ENCODE measurements at regions not wholly inside any gene's neighbourhood (a gene's known extent, or its start where the extent isn't known, plus 50 kb on each side); places are given as distances from the start of the nearest gene placed in this dataset.

DNA sequence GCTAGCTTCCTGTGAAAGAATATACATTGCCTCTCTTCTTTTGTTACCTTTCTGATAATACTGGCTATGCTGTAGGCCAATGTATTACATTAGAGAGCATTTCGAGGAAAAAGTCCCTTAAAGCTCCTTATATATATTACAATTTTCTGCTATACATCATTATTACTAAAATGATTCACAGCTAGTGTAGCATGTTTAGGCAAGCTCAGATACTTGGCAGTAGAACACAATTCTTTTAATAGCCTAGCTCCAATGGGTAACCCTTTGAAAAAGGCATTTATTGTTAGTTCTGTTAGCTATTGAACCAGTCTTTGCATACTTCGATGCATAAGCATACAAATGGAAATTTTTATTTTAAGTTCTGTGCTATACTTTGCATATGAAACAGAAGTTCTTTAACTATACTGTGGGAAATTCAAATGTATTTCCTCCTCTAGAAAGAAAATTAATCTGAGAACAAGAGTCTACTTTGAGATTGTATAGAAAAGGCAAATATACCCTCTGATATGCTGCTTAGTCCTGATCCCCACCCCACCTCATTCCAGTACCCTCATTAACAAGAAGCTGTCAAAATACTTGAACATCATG is 55.6 kb upstream of the SKAP2 start (continued):
- TF ChIP-seq, protein P1, sequence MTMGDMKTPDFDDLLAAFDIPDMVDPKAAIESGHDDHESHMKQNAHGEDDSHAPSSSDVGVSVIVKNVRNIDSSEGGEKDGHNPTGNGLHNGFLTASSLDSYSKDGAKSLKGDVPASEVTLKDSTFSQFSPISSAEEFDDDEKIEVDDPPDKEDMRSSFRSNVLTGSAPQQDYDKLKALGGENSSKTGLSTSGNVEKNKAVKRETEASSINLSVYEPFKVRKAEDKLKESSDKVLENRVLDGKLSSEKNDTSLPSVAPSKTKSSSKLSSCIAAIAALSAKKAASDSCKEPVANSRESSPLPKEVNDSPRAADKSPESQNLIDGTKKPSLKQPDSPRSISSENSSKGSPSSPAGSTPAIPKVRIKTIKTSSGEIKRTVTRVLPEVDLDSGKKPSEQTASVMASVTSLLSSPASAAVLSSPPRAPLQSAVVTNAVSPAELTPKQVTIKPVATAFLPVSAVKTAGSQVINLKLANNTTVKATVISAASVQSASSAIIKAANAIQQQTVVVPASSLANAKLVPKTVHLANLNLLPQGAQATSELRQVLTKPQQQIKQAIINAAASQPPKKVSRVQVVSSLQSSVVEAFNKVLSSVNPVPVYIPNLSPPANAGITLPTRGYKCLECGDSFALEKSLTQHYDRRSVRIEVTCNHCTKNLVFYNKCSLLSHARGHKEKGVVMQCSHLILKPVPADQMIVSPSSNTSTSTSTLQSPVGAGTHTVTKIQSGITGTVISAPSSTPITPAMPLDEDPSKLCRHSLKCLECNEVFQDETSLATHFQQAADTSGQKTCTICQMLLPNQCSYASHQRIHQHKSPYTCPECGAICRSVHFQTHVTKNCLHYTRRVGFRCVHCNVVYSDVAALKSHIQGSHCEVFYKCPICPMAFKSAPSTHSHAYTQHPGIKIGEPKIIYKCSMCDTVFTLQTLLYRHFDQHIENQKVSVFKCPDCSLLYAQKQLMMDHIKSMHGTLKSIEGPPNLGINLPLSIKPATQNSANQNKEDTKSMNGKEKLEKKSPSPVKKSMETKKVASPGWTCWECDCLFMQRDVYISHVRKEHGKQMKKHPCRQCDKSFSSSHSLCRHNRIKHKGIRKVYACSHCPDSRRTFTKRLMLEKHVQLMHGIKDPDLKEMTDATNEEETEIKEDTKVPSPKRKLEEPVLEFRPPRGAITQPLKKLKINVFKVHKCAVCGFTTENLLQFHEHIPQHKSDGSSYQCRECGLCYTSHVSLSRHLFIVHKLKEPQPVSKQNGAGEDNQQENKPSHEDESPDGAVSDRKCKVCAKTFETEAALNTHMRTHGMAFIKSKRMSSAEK (CRISPR knock-in tag; IDR thresholded peaks at IDR 0.05; ENCODE audit: borderline replicate concordance): no peak
- no peak for TF ChIP-seq CREM (CRISPR knock-in tag; IDR thresholded peaks at IDR 0.05)
- no peak for TF ChIP-seq JUN (CRISPR knock-in tag; IDR thresholded peaks at IDR 0.05)
- TF ChIP-seq NR2C2 (CRISPR knock-in tag; IDR thresholded peaks at IDR 0.05): no peak
- no peak for TF ChIP-seq MXD4 (CRISPR knock-in tag; IDR thresholded peaks at IDR 0.05; ENCODE audit: borderline replicate concordance)
- TF ChIP-seq, protein P2, sequence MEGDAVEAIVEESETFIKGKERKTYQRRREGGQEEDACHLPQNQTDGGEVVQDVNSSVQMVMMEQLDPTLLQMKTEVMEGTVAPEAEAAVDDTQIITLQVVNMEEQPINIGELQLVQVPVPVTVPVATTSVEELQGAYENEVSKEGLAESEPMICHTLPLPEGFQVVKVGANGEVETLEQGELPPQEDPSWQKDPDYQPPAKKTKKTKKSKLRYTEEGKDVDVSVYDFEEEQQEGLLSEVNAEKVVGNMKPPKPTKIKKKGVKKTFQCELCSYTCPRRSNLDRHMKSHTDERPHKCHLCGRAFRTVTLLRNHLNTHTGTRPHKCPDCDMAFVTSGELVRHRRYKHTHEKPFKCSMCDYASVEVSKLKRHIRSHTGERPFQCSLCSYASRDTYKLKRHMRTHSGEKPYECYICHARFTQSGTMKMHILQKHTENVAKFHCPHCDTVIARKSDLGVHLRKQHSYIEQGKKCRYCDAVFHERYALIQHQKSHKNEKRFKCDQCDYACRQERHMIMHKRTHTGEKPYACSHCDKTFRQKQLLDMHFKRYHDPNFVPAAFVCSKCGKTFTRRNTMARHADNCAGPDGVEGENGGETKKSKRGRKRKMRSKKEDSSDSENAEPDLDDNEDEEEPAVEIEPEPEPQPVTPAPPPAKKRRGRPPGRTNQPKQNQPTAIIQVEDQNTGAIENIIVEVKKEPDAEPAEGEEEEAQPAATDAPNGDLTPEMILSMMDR (IDR thresholded peaks at IDR 0.05): no peak

DNA sequence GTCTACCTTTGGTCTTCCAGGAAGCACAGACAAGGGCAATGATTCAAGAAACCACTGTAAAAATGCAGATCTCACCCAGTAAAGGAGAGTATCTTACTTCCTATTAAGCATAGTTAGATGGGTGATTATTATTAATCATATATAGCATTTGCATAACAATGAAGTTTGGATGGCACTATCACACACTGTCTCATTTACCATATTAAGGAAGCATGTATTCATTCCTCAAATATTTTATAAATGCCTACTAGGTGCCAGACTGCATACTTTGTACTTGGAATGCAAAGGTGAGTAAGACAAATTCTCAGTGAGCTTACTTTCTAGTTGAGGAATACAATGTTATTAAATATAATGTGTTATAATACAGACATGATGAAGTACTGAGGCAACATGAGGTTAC is 53.9 kb upstream of the SKAP2 start:
- no peaks in the 10 kb centered on the region for H3K9me3 Mint-ChIP-seq
- ATAC-seq (no peak), DNase-seq (ENCODE audit: low spot score) (no peak)
- POLR2A ChIA-PET: no interaction called here
- no peaks in the 10 kb centered on the region for H3K36me3 Mint-ChIP-seq
- no peaks in the 10 kb centered on the region for H3K27me3 Mint-ChIP-seq (ENCODE audit: low read depth)
- no peak overlapping the region for H3K27ac Mint-ChIP-seq
- H3K4me1 Mint-ChIP-seq: peaks cover 20% of the 10 kb centered on the region
- CTCF ChIA-PET: no interaction called here
- no peak overlapping the region for H3K4me3 Mint-ChIP-seq
- TF ChIP-seq, protein P3, sequence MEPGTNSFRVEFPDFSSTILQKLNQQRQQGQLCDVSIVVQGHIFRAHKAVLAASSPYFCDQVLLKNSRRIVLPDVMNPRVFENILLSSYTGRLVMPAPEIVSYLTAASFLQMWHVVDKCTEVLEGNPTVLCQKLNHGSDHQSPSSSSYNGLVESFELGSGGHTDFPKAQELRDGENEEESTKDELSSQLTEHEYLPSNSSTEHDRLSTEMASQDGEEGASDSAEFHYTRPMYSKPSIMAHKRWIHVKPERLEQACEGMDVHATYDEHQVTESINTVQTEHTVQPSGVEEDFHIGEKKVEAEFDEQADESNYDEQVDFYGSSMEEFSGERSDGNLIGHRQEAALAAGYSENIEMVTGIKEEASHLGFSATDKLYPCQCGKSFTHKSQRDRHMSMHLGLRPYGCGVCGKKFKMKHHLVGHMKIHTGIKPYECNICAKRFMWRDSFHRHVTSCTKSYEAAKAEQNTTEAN (CRISPR knock-in tag; IDR thresholded peaks at IDR 0.05): no peak
- TF ChIP-seq ZNF138 (CRISPR knock-in tag; conservative IDR thresholded peaks at IDR 0.05) (no peak), ZBTB21 (CRISPR knock-in tag; IDR thresholded peaks at IDR 0.05; ENCODE audit: borderline replicate concordance) (no peak), FOXK1 (CRISPR knock-in tag; IDR thresholded peaks at IDR 0.05) (no peak), SMAD3 (CRISPR knock-in tag; IDR thresholded peaks at IDR 0.05; ENCODE audit: borderline replicate concordance) (no peak), ZNF396 (CRISPR knock-in tag; IDR thresholded peaks at IDR 0.05; ENCODE audit: borderline replicate concordance) (no peak), ZNF317 (CRISPR knock-in tag; IDR thresholded peaks at IDR 0.05; ENCODE audit: borderline replicate concordance, low read depth) (no peak), FOXJ3 (CRISPR knock-in tag; IDR thresholded peaks at IDR 0.05; ENCODE audit: borderline replicate concordance) (no peak), EMX1 (CRISPR knock-in tag; IDR thresholded peaks at IDR 0.05) (no peak), SMAD4 (CRISPR knock-in tag; IDR thresholded peaks at IDR 0.05) (no peak), IRF2 (CRISPR knock-in tag; IDR thresholded peaks at IDR 0.05; ENCODE audit: borderline replicate concordance, low read depth) (no peak), MYBL2 (CRISPR knock-in tag; IDR thresholded peaks at IDR 0.05) (no peak)
- TF ChIP-seq, protein P4, sequence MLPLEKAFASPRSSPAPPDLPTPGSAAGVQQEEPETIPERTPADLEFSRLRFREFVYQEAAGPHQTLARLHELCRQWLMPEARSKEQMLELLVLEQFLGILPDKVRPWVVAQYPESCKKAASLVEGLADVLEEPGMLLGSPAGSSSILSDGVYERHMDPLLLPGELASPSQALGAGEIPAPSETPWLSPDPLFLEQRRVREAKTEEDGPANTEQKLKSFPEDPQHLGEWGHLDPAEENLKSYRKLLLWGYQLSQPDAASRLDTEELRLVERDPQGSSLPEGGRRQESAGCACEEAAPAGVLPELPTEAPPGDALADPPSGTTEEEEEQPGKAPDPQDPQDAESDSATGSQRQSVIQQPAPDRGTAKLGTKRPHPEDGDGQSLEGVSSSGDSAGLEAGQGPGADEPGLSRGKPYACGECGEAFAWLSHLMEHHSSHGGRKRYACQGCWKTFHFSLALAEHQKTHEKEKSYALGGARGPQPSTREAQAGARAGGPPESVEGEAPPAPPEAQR (CRISPR knock-in tag; IDR thresholded peaks at IDR 0.05): no peak
- TF ChIP-seq, protein P5, sequence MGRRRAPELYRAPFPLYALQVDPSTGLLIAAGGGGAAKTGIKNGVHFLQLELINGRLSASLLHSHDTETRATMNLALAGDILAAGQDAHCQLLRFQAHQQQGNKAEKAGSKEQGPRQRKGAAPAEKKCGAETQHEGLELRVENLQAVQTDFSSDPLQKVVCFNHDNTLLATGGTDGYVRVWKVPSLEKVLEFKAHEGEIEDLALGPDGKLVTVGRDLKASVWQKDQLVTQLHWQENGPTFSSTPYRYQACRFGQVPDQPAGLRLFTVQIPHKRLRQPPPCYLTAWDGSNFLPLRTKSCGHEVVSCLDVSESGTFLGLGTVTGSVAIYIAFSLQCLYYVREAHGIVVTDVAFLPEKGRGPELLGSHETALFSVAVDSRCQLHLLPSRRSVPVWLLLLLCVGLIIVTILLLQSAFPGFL (CRISPR knock-in tag; IDR thresholded peaks at IDR 0.05; ENCODE audit: borderline replicate concordance): no peak
- TF ChIP-seq, protein P6, sequence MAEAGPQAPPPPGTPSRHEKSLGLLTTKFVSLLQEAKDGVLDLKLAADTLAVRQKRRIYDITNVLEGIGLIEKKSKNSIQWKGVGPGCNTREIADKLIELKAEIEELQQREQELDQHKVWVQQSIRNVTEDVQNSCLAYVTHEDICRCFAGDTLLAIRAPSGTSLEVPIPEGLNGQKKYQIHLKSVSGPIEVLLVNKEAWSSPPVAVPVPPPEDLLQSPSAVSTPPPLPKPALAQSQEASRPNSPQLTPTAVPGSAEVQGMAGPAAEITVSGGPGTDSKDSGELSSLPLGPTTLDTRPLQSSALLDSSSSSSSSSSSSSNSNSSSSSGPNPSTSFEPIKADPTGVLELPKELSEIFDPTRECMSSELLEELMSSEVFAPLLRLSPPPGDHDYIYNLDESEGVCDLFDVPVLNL (CRISPR knock-in tag; IDR thresholded peaks at IDR 0.05; ENCODE audit: borderline replicate concordance, low read depth): no peak
- TF ChIP-seq, protein P7, sequence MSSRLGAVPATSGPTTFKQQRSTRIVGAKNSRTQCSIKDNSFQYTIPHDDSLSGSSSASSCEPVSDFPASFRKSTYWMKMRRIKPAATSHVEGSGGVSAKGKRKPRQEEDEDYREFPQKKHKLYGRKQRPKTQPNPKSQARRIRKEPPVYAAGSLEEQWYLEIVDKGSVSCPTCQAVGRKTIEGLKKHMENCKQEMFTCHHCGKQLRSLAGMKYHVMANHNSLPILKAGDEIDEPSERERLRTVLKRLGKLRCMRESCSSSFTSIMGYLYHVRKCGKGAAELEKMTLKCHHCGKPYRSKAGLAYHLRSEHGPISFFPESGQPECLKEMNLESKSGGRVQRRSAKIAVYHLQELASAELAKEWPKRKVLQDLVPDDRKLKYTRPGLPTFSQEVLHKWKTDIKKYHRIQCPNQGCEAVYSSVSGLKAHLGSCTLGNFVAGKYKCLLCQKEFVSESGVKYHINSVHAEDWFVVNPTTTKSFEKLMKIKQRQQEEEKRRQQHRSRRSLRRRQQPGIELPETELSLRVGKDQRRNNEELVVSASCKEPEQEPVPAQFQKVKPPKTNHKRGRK (CRISPR knock-in tag; IDR thresholded peaks at IDR 0.05; ENCODE audit: borderline replicate concordance): no peak
- TF ChIP-seq, protein P8, sequence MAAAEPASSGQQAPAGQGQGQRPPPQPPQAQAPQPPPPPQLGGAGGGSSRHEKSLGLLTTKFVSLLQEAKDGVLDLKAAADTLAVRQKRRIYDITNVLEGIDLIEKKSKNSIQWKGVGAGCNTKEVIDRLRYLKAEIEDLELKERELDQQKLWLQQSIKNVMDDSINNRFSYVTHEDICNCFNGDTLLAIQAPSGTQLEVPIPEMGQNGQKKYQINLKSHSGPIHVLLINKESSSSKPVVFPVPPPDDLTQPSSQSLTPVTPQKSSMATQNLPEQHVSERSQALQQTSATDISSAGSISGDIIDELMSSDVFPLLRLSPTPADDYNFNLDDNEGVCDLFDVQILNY (CRISPR knock-in tag; IDR thresholded peaks at IDR 0.05): no peak
